Heart left ventricle (tissue), 13 donors: ENCODE measurements at regions not wholly inside any gene's neighbourhood (a gene's known extent, or its start where the extent isn't known, plus 50 kb on each side); places are given as distances from the start of the nearest gene placed in this dataset.

Source experiments
- CTCF ChIP-seq, 12 donors: fragments of 200-600 bp; sonication (generic) in 4 of 12; IDR thresholded peaks; one replicate each; pipeline versions ENCODE4 v1.5.0 to v1.8.0; 2018 to 2022; ENCODE audit warnings: antibody characterized with exemption in 12 of 12, mild to moderate bottlenecking in 5 of 12
- POLR2A ChIP-seq, 2 donors: fragments of 450-650 bp; IDR thresholded peaks; one replicate each; pipeline ENCODE4 v1.6.1; 2017; ENCODE audit warnings: antibody characterized with exemption in 2 of 2, mild to moderate bottlenecking in 2 of 2, moderate library complexity in 2 of 2
- donor health status: ischemic (EF 13 %, LVEDD 7.1; RV severe dilation, severe dysfunction).
- donor health status: DM: no; HTN: yes; CAD: no.
- donor health status: DM: no; HTN: no; CAD: no.
- donor health status: ischemic (EF 25% LVEDD 6.9; RV normal size, moderate dysfunction).
- donor health status: ischemic (EF 25% LVEDD 5.7; RV mildly dilated, moderate dysfunction).
- donor health status: ischemic (EF 35%, LVEDD 5.7; RV mildly dilated, moderate dysfunction).
- donor health status: nonischemic (EF 11% LVEDD 7.7; RV severe dilation, severe dysfunction).
- donor health status: DM: yes; HTN: yes; CAD: no.
- donor health status: PGD.
- donor health status: ischemic (EF 29% LVEDD 5.4; RV normal size, mild dysfunction).
- donor health status: nonischemic (EF 23%, LVEDD 6.1; RV moderate dilation, normal function).

- no peak for TF ChIP-seq POLR2A (IDR thresholded peaks at IDR 0.05)
- no peak for TF ChIP-seq CTCF (IDR thresholded peaks at IDR 0.05)
Observed at GRCh38 chr5:133744960-133745308, 132.6 kb upstream of the FSTL4 start.
